ENCODE measurements at regions not wholly inside any gene's neighbourhood (a gene's known extent, or its start where the extent isn't known, plus 50 kb on each side); places are given as distances from the start of the nearest gene placed in this dataset.

DNA sequence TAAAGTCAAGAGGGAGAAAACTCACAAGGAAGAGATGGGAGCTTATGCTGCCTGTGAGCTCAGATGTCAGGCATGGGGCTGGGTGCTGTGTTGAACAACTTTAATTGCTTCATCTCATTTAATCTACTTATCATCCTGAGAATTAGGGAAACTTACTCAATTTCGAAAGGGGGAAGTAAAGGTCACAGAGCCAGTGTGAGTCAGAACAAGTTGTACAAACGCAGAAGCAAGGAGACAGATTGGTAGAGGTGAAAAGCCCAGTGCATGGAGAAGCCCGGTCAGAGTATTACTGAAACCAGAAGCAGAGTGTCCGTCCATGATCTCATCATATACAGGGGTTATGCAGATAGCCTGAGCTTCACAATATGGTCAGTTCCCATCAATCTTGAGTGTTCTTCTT is 281.1 kb upstream of the POU3F3 start:
- no peak for TF ChIP-seq EZH2 (IDR thresholded peaks at IDR 0.05; ENCODE audit: low read depth, low read length, severe bottlenecking)
- TF ChIP-seq, protein P1, sequence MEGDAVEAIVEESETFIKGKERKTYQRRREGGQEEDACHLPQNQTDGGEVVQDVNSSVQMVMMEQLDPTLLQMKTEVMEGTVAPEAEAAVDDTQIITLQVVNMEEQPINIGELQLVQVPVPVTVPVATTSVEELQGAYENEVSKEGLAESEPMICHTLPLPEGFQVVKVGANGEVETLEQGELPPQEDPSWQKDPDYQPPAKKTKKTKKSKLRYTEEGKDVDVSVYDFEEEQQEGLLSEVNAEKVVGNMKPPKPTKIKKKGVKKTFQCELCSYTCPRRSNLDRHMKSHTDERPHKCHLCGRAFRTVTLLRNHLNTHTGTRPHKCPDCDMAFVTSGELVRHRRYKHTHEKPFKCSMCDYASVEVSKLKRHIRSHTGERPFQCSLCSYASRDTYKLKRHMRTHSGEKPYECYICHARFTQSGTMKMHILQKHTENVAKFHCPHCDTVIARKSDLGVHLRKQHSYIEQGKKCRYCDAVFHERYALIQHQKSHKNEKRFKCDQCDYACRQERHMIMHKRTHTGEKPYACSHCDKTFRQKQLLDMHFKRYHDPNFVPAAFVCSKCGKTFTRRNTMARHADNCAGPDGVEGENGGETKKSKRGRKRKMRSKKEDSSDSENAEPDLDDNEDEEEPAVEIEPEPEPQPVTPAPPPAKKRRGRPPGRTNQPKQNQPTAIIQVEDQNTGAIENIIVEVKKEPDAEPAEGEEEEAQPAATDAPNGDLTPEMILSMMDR (IDR thresholded peaks at IDR 0.05; ENCODE audit: control extremely low read depth in 1 of 3, insufficient read depth in 1 of 3, low read depth in 1 of 3, low read length in 3 of 3), result no peak

All from H1 (cell line).